RWPE1 (cell line): ENCODE measurements at regions not wholly inside any gene's neighbourhood (a gene's known extent, or its start where the extent isn't known, plus 50 kb on each side); places are given as distances from the start of the nearest gene placed in this dataset.

Source experiments
- CTCF ChIA-PET: fragments of 350-600 bp; sonication (Branson Sonifier 250); formaldehyde crosslinking; extraction: SDS; loops from one replicate; lab custom pipeline; 2021; lab: Yijun Ruan, JAX
- POLR2A ChIA-PET: fragments of 400-600 bp; formaldehyde crosslinking; extraction: SDS; loops from one replicate; lab custom pipeline; 2020; ENCODE audit warnings: antibody characterized with exemption; ENCODE audit not compliant: low non-redundant PET; lab: Yijun Ruan, JAX
- DNase-seq: peaks from one replicate; pipeline ENCODE4 v3.0.0; 2012; ENCODE audit warnings: low spot score
- H3K27ac ChIP-seq: fragments of 450-650 bp; 2 replicates; pipeline ENCODE4 v1.5.1; 2017
- CTCF ChIP-seq: fragments of 450-650 bp; conservative IDR thresholded peaks from 2 replicates; pipeline ENCODE4 v1.5.1; 2017; ENCODE audit warnings: low read depth, mild to moderate bottlenecking

- ChIA-PET CTCF (no interaction called here), POLR2A (no interaction called here)
- TF ChIP-seq CTCF: no peak
- DNase-seq: no peak
- no peak overlapping the region for H3K27ac ChIP-seq
These were observed 184.4 kb downstream of the CHST1 start for GRCh38 chr11:45481026-45481425.

GRCh38 chr11:45477588-45477987 lies 187.8 kb downstream of the CHST1 start:
- ChIA-PET CTCF (no interaction called here), POLR2A (no interaction called here)
- no peak for TF ChIP-seq CTCF
- no peak for DNase-seq
- no peak overlapping the region for H3K27ac ChIP-seq

GRCh38 chr11:45476126-45476525 lies 189.3 kb downstream of the CHST1 start:
- CTCF ChIA-PET: no interaction called here
- H3K27ac ChIP-seq: no peak overlapping the region
- no peak for DNase-seq
- no peak for TF ChIP-seq CTCF
- POLR2A ChIA-PET: no interaction called here

- H3K27ac ChIP-seq: no peak overlapping the region
- ChIA-PET CTCF (no interaction called here), POLR2A (no interaction called here)
- TF ChIP-seq CTCF: no peak
- DNase-seq: no peak
These were observed 189.0 kb upstream of the SYT13 start for GRCh38 chr11:45475173-45475572.

- CTCF ChIA-PET: no interaction called here
- DNase-seq: no peak
- H3K27ac ChIP-seq: no peak overlapping the region
These were observed 187.3 kb upstream of the SYT13 start for GRCh38 chr11:45473341-45473895.

GRCh38 chr11:45472716-45473317 lies 186.7 kb upstream of the SYT13 start:
- DNase-seq: no peak
- ChIA-PET POLR2A (no interaction called here), CTCF (no interaction called here)
- no peak overlapping the region for H3K27ac ChIP-seq
- TF ChIP-seq CTCF: no peak

More at GRCh38 chr11:45473341-45473895, 187.3 kb upstream of the SYT13 start:
- POLR2A ChIA-PET: no interaction called here
- TF ChIP-seq CTCF: no peak
